ENCODE measurements at regions not wholly inside any gene's neighbourhood (a gene's known extent, or its start where the extent isn't known, plus 50 kb on each side); places are given as distances from the start of the nearest gene placed in this dataset.

- TF ChIP-seq CTCF (IDR thresholded peaks at IDR 0.05) (no peak), POLR2AphosphoS5 (IDR thresholded peaks at IDR 0.05) (no peak), POLR2A (IDR thresholded peaks at IDR 0.05; ENCODE audit: low read depth) (no peak)
These were observed 97.1 kb downstream of the MINAR1 start for GRCh38 chr15:79529157-79529785.
